Heart right ventricle (tissue), 16 donors: ENCODE measurements at regions not wholly inside any gene's neighbourhood (a gene's known extent, or its start where the extent isn't known, plus 50 kb on each side); places are given as distances from the start of the nearest gene placed in this dataset.

Experiments used
- ATAC-seq, 8 donors: fragments of 200-7000 bp; cut with Tn5 transposase; one replicate each; pipeline ENCODE4 v1.9.1; 2020; ENCODE audit warnings: mild to moderate bottlenecking in 8 of 8, moderate library complexity in 8 of 8, moderate number of reproducible peaks in 1 of 8
- DNase-seq, 2 donors: peaks; one replicate each; pipeline ENCODE4 v3.0.0-alpha.2; 2020
- H3K27ac ChIP-seq, 10 donors: fragments of 200-600 bp; sonication (generic) in 2 of 10; one replicate each; pipeline versions ENCODE4 v1.5.0 to v1.8.0; 2020 to 2022; ENCODE audit warnings: mild to moderate bottlenecking in 3 of 10
- H3K27me3 ChIP-seq, 7 donors: fragments of 200-600 bp; one replicate each; pipeline ENCODE4 v1.8.0; 2021 to 2022; ENCODE audit warnings: mild to moderate bottlenecking in 2 of 7
- H3K36me3 ChIP-seq, 9 donors: fragments of 200-600 bp; sonication (generic) in 1 of 9; one replicate each; pipeline versions ENCODE4 v1.5.0 to v1.8.0; 2020 to 2022; ENCODE audit warnings: mild to moderate bottlenecking in 2 of 9
- H3K4me1 ChIP-seq, 9 donors: fragments of 200-600 bp; sonication (generic) in 1 of 9; one replicate each; pipeline versions ENCODE4 v1.5.0 to v1.8.0; 2020 to 2022; ENCODE audit warnings: mild to moderate bottlenecking in 4 of 9
- H3K4me3 ChIP-seq, 10 donors: fragments of 200-600 bp; sonication (generic) in 2 of 10; one replicate each; pipeline versions ENCODE4 v1.5.0 to v1.8.0; 2020 to 2022; ENCODE audit warnings: mild to moderate bottlenecking in 7 of 10, moderate library complexity in 2 of 10
- H3K9me3 ChIP-seq, 11 donors: fragments of 200-600 bp in 10 of 11; sonication (generic) in 2 of 11; one replicate each; pipeline versions ENCODE4 v1.5.0 to v1.8.0; 2013 to 2022; ENCODE audit warnings: mild to moderate bottlenecking in 2 of 11, control low read depth in 1 of 11, moderate library complexity in 1 of 11
- WGBS, 2 donors: extraction: QIAGEN DNeasy Blood & Tissue Kit; methylation state at CpG; one replicate each; pipeline ENCODE4 v1.1.7; 2013; ENCODE audit warnings: inconsistent platforms in 1 of 2; 5-methylcytosine and 5-hydroxymethylcytosine counted together
- intact Hi-C, 10 donors: fragments of 100-400 bp; cut with DNase I; formaldehyde crosslinking; loops; one replicate each; pipeline versions ENCODE4 v1.11.1 to v1.14.2; 2022
- TF ChIP-seq, protein P1 (sequence below), 9 donors: fragments of 200-600 bp; sonication (generic) in 2 of 9; IDR thresholded peaks; one replicate each; pipeline versions ENCODE4 v1.5.0 to v1.8.0; 2021 to 2022; ENCODE audit warnings: antibody characterized with exemption in 9 of 9, mild to moderate bottlenecking in 5 of 9, moderate library complexity in 1 of 9
- donor health status: Arrhythmogenic right ventricular cardiomyopathy.
- donor health status: ischemic (EF 13 %, LVEDD 7.1; RV severe dilation, severe dysfunction).
- donor health status: healthy with polysubstance abuse.
- donor health status: DM: no; HTN: yes; CAD: no.
- donor health status: DM: no; HTN: no; CAD: no.
- donor health status: ischemic (EF 25% LVEDD 6.9; RV normal size, moderate dysfunction).
- donor health status: ischemic (EF 25% LVEDD 5.7; RV mildly dilated, moderate dysfunction).
- donor health status: healthy.
- donor health status: DM: yes; HTN: yes; CAD: no.
- donor health status: Ischemic cardiomyopathy.
- donor health status: ischemic (EF 35%, LVEDD 5.7; RV mildly dilated, moderate dysfunction).
- donor health status: nonischemic (EF 11% LVEDD 7.7; RV severe dilation, severe dysfunction).
- donor health status: DM: yes; HTN: yes; CAD: no.
- donor health status: PGD.
- donor health status: ischemic (EF 29% LVEDD 5.4; RV normal size, mild dysfunction).
- donor health status: nonischemic (EF 23%, LVEDD 6.1; RV moderate dilation, normal function).

DNA sequence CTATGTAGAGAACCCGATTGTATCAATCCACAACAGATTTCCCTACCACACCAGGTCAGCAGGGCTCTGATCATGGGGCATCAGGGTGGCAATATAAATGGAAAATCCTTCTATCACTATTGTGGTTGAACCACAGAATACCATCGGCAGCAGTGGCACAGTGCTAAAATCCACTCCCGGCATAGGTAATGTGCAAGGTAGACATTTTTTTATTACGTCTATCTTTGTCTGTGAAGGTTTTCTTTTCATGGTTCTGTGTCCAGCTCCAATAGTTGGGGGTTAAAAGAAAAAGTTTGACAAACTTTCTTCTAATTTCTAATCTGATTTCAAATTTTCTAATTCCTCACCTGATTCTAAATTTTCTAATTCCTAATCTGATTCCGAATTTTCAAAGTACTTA is 302.7 kb upstream of the PREP start:
- ATAC-seq (no peak), DNase-seq (no peak)
- intact Hi-C loops: no loop called here
- 93% methylated on average over 5 of the region's 5 CpGs for WGBS, 2 donors
- Histone ChIP-seq H3K27ac (no peak overlapping the region), H3K27me3 (no peaks in the 10 kb centered on the region), H3K36me3 (no peaks in the 10 kb centered on the region), H3K9me3 (no peaks in the 10 kb centered on the region), H3K4me1 (no peaks in the 10 kb centered on the region), H3K4me3 (no peak overlapping the region)
- TF ChIP-seq, protein P1, sequence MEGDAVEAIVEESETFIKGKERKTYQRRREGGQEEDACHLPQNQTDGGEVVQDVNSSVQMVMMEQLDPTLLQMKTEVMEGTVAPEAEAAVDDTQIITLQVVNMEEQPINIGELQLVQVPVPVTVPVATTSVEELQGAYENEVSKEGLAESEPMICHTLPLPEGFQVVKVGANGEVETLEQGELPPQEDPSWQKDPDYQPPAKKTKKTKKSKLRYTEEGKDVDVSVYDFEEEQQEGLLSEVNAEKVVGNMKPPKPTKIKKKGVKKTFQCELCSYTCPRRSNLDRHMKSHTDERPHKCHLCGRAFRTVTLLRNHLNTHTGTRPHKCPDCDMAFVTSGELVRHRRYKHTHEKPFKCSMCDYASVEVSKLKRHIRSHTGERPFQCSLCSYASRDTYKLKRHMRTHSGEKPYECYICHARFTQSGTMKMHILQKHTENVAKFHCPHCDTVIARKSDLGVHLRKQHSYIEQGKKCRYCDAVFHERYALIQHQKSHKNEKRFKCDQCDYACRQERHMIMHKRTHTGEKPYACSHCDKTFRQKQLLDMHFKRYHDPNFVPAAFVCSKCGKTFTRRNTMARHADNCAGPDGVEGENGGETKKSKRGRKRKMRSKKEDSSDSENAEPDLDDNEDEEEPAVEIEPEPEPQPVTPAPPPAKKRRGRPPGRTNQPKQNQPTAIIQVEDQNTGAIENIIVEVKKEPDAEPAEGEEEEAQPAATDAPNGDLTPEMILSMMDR (IDR thresholded peaks at IDR 0.05): no peak

- H3K27ac ChIP-seq: no peak overlapping the region
- H3K4me3 ChIP-seq: no peak overlapping the region
- no peaks in the 10 kb centered on the region for H3K27me3 ChIP-seq
- no peaks in the 10 kb centered on the region for H3K9me3 ChIP-seq
- peaks cover 0 to 19% (median 0%) of the 10 kb centered on the region in 9 donors for H3K4me1 ChIP-seq
- ATAC-seq: no peak
- TF ChIP-seq, protein P1 (IDR thresholded peaks at IDR 0.05): no peak
- intact Hi-C loops: no loop called here
- WGBS, 2 donors: 81 to 84% methylated on average over 3 of the region's 3 CpGs
- H3K36me3 ChIP-seq: no peaks in the 10 kb centered on the region
- DNase-seq: no peak
These were observed 292.6 kb upstream of the PREP start for GRCh38 chr6:105695461-105695860.

- ATAC-seq: no peak
- H3K27ac ChIP-seq: no peak overlapping the region
- no peaks in the 10 kb centered on the region for H3K36me3 ChIP-seq
- TF ChIP-seq, protein P1 (IDR thresholded peaks at IDR 0.05): no peak
- intact Hi-C loops: no loop called here
- H3K27me3 ChIP-seq: no peaks in the 10 kb centered on the region
- no peak overlapping the region for H3K4me3 ChIP-seq
- peaks cover 0 to 9% (median 0%) of the 10 kb centered on the region in 11 donors for H3K9me3 ChIP-seq
- DNase-seq: no peak
- 82 to 85% methylated on average over 4 of the region's 4 CpGs for WGBS, 2 donors
- H3K4me1 ChIP-seq: peaks cover 0 to 19% (median 0%) of the 10 kb centered on the region in 9 donors
These were observed 289.8 kb upstream of the PREP start for GRCh38 chr6:105692613-105693215.

DNA sequence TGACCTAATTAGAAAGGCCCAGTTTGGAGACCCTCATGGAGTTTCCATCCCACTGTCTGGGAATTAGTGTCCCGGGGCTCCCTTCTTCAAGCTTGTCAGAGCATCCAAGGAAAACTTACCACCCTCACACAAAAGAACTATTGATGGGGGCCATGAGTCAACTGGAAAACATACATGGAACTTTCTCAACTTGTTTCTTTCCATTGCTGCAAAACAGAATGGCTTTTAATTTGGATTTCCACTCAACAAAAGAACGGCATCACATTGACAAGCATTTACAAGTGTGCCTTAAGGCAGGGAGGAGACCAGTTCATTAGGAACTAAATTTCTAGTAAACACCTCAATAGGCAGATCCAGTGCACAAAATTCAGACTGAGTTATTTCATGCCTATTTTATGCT is 289.1 kb upstream of the PREP start:
- WGBS, 2 donors: 82 to 89% methylated on average over 2 of the region's 2 CpGs
- no peak for DNase-seq
- H3K4me1 ChIP-seq: peaks cover 0 to 19% (median 0%) of the 10 kb centered on the region in 9 donors
- H3K9me3 ChIP-seq: peaks cover 0 to 16% (median under 1%) of the 10 kb centered on the region in 11 donors
- H3K36me3 ChIP-seq: no peaks in the 10 kb centered on the region
- TF ChIP-seq, protein P1 (IDR thresholded peaks at IDR 0.05): no peak
- no peaks in the 10 kb centered on the region for H3K27me3 ChIP-seq
- H3K4me3 ChIP-seq: no peak overlapping the region
- H3K27ac ChIP-seq: no peak overlapping the region
- ATAC-seq: no peak
- intact Hi-C loops: no loop called here
